Fibroblast of peridontal ligament (primary cell): ENCODE measurements at regions not wholly inside any gene's neighbourhood (a gene's known extent, or its start where the extent isn't known, plus 50 kb on each side); places are given as distances from the start of the nearest gene placed in this dataset.

Source experiments
- DNase-seq: peaks from one replicate; pipeline ENCODE4 v3.0.0-alpha.2; 2010; ENCODE audit errors: extremely low read depth

DNA sequence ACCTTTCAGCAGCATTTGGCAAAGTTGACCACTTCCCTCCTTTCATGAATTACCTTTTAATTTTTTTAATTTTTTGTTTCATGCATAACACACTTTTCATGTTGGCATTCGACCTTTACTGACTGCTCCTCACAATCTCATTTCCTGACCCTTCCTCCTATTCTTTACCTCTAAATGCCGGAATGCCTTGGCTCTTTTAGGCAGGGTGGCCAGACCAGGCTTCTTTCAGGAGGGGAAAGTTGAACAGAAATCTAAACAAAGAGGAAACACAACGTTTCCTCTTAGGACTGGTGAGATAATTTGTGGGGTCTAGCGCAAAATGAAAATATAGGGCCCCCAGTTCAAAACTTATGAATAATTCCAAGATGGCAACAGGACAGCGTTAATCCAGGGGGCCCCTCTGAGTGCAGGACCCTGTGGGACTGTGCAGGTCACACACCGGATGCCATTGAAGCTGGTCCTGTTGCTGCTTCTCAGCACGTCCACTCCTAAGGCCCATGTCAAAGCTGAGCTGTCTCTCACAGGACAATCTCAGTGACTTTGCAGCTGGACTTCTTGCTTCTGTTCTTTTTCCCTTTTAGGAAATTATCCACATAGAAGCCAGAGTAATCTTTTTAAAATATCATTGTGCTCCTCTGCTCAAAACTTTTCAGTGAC is 313.8 kb downstream of the HDGFL1 start:
- no peak for DNase-seq

DNA sequence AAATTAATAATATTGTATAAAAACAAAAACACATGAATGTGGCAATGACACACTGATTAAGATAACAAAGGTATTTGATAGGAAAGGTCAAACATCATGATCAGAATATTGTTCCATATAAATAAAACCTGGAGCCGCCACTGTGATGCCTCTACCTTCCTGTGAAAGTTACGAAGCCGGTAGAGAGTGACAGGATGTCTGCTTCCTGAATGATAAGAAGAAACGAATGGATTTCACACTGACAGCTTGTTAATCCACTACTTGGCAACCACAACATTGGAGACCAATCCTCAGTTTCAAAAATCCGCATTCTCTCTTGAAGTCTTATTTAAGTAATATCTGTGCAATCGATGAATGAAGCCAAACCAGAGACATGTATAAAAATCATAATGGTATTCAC is 315.1 kb downstream of the HDGFL1 start:
- no peak for DNase-seq

DNA sequence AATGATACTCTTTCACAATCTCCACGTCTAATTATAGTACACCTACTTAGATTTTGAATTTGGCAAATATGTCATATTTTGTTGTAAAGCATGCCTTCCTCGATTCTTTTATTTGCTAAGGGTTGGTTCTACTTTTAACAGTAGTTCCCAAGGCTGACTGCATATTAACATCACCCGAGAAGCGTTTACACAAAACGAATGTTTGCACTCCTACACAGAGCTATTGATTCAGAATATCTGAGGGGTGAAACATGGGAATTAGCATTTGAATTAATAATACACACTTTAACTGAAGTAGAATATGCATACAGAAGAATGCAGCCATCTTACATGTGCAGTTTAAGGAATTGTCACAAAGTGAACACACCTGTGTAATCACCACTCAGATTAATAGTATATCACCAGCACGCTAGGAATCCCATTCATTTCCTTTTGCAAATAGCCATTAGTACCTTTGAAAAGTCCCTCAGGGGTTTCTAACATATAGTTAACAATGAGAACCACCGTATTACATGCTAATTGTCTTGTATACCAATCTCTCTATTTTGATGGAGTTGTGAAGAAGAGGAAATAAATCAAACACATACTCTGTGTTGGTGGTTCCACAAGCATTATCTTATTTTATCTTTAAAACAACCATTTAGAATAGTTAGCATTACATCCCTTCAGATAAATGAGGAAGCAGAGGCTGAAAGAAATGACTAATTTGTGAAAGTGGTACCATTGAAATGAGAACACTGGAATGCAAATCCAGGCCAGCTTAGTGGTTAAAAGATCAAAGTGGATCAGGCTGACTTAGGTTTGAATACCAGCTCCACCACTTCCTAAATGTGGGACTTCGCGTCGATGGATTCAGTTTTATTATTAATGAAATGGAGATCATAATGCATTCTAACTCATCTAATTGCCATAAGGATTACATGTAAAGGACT is 317.6 kb downstream of the HDGFL1 start:
- DNase-seq: peak; percentile 44

DNA sequence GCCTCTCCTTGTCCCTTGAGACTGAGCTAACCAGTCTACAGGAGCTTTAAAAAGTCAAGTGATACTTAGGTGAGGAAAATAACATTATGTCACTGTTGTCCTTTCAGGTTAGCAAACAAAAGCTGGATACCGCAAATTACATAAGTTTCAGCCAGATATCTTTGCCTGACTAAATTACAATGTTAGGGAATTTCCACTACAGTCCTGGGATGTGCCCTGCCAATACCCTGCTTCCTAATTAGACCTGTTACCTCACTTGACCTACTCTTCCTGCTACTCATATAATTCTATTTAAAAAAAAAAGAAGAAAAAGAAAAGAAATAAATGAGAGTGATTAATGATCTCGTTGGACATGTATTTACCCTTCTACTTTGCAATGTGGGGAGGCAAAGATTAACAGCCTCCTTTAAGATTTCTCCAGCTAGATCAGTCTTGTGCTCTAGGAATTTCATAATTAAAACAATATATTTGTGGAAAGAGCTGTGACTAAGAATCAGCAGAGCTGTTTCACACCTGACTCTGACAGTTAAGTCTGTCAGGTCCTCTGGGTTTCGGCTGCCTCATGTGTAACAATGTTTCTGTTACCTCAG is 318.9 kb downstream of the HDGFL1 start:
- DNase-seq: no peak

GRCh38 chr6:22891934-22892333 is 322.6 kb downstream of the HDGFL1 start:
- DNase-seq: no peak

DNA sequence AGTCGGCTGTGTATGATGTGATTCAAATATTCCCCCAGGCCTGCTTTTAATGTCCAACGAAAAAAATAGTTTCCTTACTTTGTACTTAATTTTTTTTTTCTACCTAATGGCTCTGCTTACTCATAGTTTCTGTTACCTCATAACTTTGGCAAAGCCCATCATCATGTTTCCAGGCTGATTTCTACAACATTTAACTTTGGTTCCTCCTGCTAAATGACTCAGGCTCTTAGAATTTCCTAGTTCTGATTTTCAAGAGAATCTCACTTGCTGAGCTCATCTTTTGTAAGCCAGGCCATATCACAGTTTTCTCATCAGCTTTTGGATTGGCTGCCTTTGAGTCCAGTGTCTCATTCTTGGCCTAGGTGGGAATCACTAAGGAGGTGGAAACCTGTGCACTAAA is 323.1 kb downstream of the HDGFL1 start:
- DNase-seq: peak; percentile 99

GRCh38 chr6:22896696-22897095 is 327.3 kb downstream of the HDGFL1 start:
- DNase-seq: no peak

- no peak for DNase-seq
Observed at GRCh38 chr6:22899426-22899825, 330.1 kb downstream of the HDGFL1 start.

- no peak for DNase-seq
Observed at GRCh38 chr6:22903826-22904225, 334.5 kb downstream of the HDGFL1 start.

- DNase-seq: no peak
Observed at GRCh38 chr6:22904431-22904830, 335.1 kb downstream of the HDGFL1 start.

- DNase-seq: peak; percentile 52
Observed at GRCh38 chr6:22906091-22906549, 336.8 kb downstream of the HDGFL1 start.

GRCh38 chr6:22907085-22907484 is 337.7 kb downstream of the HDGFL1 start:
- no peak for DNase-seq

DNA sequence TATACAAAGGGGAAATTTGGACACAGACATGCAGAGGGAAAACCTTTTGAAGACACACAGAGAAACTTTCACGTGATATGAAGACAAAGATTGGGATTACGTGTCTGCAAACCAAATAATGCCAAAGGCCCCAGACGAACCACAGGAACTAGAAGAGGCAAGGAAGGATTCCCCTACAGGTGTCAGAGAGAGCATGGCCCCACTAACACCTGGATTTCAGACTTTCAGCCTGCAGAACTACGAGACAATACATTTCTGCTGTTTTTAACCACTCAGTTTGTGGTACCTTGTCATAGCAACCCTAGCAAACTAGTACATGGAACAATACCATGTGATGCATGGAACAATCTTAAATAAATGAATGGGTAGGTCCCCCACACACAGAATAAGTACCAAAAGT is 341.0 kb downstream of the HDGFL1 start:
- DNase-seq: no peak

DNA sequence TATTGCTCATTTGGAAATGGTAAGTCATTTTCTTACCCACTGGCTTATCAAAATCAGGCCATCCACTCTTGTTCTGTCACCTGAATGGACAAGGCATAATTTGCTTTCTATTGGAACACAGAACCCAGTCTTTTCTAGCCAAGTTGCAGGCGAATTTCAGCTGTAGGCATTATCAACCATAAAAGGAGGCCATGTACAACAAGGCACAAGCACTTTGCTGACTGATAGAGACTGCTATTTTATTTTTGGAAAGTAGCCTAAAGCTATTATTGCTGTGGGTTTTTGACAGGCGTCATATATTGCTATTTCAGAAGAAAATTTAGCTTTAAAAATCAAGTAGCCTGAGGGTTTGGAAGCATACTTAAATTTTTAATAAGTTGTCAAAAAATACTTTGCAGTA is 344.2 kb downstream of the HDGFL1 start:
- peak; percentile 24 for DNase-seq

GRCh38 chr6:22917344-22917743 is 348.0 kb downstream of the HDGFL1 start:
- DNase-seq: peak; percentile 65

- DNase-seq: no peak
Observed at GRCh38 chr6:22921828-22922227, 352.5 kb downstream of the HDGFL1 start.

DNA sequence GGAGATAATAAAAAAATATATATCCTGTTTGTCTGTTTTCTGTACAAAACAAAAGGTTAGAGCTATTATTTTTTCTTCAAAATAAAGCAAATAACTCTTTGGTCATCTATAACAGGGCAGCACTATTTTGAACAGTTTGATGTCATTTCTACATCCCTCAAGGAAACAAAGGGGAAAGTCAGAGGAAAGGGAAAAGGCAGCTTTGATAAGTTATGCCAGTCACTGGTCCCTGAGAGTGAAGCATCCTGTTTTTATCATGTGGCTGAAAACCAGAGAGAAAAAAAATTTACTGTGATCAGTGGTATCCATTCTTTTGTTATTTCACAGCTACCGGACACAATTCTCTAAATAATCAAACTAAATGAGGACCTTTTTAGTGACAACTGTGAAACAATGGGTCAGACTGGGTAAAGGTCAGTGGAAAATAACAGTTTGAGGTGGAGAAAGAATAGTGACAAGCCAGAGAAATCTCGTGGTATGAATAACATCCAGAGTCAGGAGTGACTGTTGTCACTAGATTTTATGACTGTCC is 356.0 kb downstream of the HDGFL1 start:
- no peak for DNase-seq

DNA sequence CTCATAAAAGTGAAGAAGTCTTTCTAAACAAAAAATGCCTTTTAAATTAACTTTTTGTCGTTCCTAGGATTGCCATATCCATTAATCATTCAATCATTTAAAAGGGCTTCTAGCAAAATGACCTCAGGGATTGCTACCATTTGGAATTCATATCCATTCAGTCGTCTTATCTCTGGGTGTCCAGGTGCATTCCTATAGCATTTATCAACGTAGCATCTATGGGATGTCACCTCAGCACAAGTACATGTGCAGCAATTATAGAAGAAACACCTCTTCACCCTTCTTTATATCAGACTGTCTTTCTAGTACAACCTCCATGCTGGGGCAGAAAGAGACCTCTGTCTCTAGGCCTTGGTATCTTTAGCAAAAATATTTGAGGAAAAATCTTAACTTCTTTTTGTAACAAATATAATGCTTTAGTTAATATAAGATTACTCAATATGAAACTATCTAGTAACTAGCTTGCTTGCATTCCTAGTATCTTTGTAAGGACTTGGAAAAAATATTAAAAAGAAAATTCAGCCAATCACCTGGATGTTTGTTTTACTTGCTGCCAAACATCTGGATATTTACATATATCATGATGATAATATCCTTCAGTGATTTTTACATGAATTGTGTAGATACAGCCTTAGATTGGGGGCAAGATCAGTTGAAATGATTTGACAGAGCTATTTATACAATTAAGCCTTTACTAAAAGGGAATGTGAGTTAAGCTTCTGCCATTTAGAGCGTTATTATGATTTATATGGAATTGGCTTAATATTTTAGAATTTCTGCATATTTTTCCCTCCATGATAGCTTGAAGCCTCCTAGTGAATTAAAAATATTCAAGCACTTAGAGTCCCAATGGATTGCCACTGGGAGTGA is 356.8 kb downstream of the HDGFL1 start:
- no peak for DNase-seq

DNA sequence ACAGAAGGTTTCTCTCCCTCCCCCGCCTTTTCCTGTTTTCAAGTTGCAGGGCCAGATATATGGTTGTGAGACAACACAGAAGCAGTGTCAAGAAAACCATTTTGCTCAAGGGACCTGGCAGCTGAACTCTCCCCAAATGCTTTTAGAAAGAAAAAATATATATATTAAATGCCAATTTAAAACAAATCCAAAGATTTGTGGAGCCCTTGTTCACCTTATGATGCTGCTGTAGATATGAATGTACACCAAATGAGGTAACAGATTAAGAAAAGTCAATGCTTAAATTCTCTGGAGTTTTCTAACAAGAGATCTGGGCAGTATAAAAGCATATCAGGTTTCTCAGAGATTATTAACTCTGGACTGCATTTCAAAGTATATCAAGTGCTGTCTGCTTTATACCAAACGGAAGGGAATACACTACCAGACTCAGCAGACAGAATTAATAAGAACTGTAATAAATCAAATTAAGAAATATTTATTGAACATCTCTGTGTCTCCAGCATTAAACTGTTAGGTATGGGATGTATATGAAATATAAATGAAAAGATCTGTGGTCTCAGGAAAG is 357.5 kb downstream of the HDGFL1 start:
- DNase-seq: no peak

DNA sequence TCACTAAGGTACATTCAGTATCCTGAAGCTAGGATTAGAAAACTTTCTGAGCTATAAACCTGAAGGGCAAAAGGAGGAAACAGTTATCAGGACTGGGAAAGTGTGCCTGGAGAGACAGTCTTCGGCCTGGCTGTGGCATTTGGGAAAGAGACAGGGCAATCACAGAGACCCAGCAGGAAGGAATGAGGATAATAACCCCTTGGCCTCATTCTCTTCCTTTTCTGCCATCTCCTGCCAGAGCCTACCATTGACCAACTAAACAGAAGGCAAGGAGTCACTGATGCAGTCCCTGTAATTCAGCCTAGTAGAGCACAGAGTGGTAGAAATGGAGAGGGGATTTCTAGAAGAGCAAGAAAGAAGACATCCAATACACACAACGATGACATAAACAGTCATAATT is 359.4 kb downstream of the HDGFL1 start:
- no peak for DNase-seq
